Liver (tissue), 3 donors: ENCODE measurements at regions not wholly inside any gene's neighbourhood (a gene's known extent, or its start where the extent isn't known, plus 50 kb on each side); places are given as distances from the start of the nearest gene placed in this dataset.

Source experiments
- CTCF ChIP-seq: fragments of 150-350 bp; IDR thresholded peaks from 2 replicates; pipeline ENCODE4 v1.5.1; 2017; ENCODE audit warnings: improper control_type of control experiment, low read depth, low read length; ENCODE audit not compliant: missing input control
- GABPA ChIP-seq, 2 donors: IDR thresholded peaks in 1 of 2; conservative IDR thresholded peaks in 1 of 2; 2 replicates each; pipeline ENCODE4 v1.6.1; 2016; ENCODE audit warnings: antibody characterized with exemption in 2 of 2, mild to moderate bottlenecking in 1 of 2, moderate library complexity in 1 of 2
- HNF4G ChIP-seq: IDR thresholded peaks from 2 replicates; pipeline ENCODE4 v1.6.1; 2016; ENCODE audit warnings: antibody characterized with exemption
- JUND ChIP-seq, 2 donors: IDR thresholded peaks; 2 replicates each; pipeline ENCODE4 v1.6.1; 2016; ENCODE audit warnings: antibody characterized with exemption in 2 of 2
- RAD21 ChIP-seq, 2 donors: IDR thresholded peaks; 2 replicates each; pipeline ENCODE4 v1.6.1; 2016; ENCODE audit warnings: antibody characterized with exemption in 2 of 2, mild to moderate bottlenecking in 2 of 2
- REST ChIP-seq: IDR thresholded peaks from 2 replicates; pipeline ENCODE4 v1.6.1; 2016; ENCODE audit warnings: antibody characterized with exemption, mild to moderate bottlenecking
- SP1 ChIP-seq: IDR thresholded peaks from 2 replicates; pipeline ENCODE4 v1.6.1; 2018; ENCODE audit warnings: antibody characterized with exemption, mild to moderate bottlenecking
- donor health status: healthy.
- donor health status: healthy.

GRCh38 chr2:145257931-145258330 is 738.0 kb upstream of the ZEB2 start:
- no peak for TF ChIP-seq CTCF
- TF ChIP-seq GABPA (IDR thresholded peaks at IDR 0.05 in 1 of 2, conservative IDR thresholded peaks at IDR 0.05 in 1 of 2), result no peak
- no peak for TF ChIP-seq RAD21 (IDR thresholded peaks at IDR 0.05)
- no peak for TF ChIP-seq SP1
- TF ChIP-seq REST, result no peak
- no peak for TF ChIP-seq JUND (IDR thresholded peaks at IDR 0.05)
- TF ChIP-seq HNF4G, result no peak
